SU-DHL-6 (cell line): ENCODE measurements at regions not wholly inside any gene's neighbourhood (a gene's known extent, or its start where the extent isn't known, plus 50 kb on each side); places are given as distances from the start of the nearest gene placed in this dataset.

Experiments
- CTCF ChIP-seq: fragments of 200-600 bp; sonication (generic); IDR thresholded peaks from one replicate; pipeline ENCODE4 v1.5.1; 2017; ENCODE audit warnings: antibody characterized with exemption, mild to moderate bottlenecking, low read length, moderate library complexity; ENCODE audit not compliant: insufficient read depth, poor library complexity, severe bottlenecking
- EZH2phosphoT487 ChIP-seq: fragments of 200-600 bp; sonication (generic), shearing (Covaris generic); conservative IDR thresholded peaks from 2 replicates; pipeline ENCODE4 v1.6.1; 2018; ENCODE audit warnings: mild to moderate bottlenecking, antibody characterized with exemption, low read length, moderate library complexity, mixed read lengths

- TF ChIP-seq CTCF (no peak), EZH2phosphoT487 (peak; percentile 71; the same call in 1 of the 2 replicates)
These were observed 124.4 kb downstream of the C9orf50 start for GRCh38 chr9:129496473-129497004.
